ENCODE measurements at regions not wholly inside any gene's neighbourhood (a gene's known extent, or its start where the extent isn't known, plus 50 kb on each side); places are given as distances from the start of the nearest gene placed in this dataset.

- Histone ChIP-seq H3K9me3 (no peaks in the 10 kb centered on the region), H3K36me3 (no peaks in the 10 kb centered on the region), H3K27me3 (no peaks in the 10 kb centered on the region), H3K27ac (no peak overlapping the region), H3K4me1 (no peaks in the 10 kb centered on the region), H3K4me3 (no peak overlapping the region)
- ATAC-seq (ENCODE audit: low FRiP score in 2 of 2) (no peak), DNase-seq (no peak)
- 0% methylated on average over 1 of the region's 1 CpG for WGBS, 2 donors
- TF ChIP-seq CTCF (IDR thresholded peaks at IDR 0.05) (no peak), EP300 (IDR thresholded peaks at IDR 0.05) (no peak), POLR2AphosphoS5 (IDR thresholded peaks at IDR 0.05) (no peak), POLR2A (IDR thresholded peaks at IDR 0.05) (no peak)
These were observed 84.7 kb upstream of the CLDN14 start for GRCh38 chr21:36564647-36565046.

- WGBS, 2 donors: 90 to 100% methylated on average over 1 to 2 of the region's 2 CpGs
- no peak for DNase-seq
- Histone ChIP-seq H3K9me3 (no peaks in the 10 kb centered on the region), H3K4me1 (no peaks in the 10 kb centered on the region), H3K36me3 (no peaks in the 10 kb centered on the region), H3K4me3 (no peak overlapping the region), H3K27me3 (no peaks in the 10 kb centered on the region), H3K27ac (no peak overlapping the region)
- ATAC-seq (ENCODE audit: low FRiP score in 2 of 2): no peak
- TF ChIP-seq CTCF (IDR thresholded peaks at IDR 0.05) (no peak), POLR2A (IDR thresholded peaks at IDR 0.05) (no peak), POLR2AphosphoS5 (IDR thresholded peaks at IDR 0.05) (no peak), EP300 (IDR thresholded peaks at IDR 0.05) (no peak)
These were observed 85.6 kb upstream of the CLDN14 start for GRCh38 chr21:36565540-36565939.

- Histone ChIP-seq H3K4me3 (no peak overlapping the region), H3K9me3 (no peaks in the 10 kb centered on the region), H3K27ac (no peak overlapping the region), H3K36me3 (no peaks in the 10 kb centered on the region), H3K4me1 (no peaks in the 10 kb centered on the region), H3K27me3 (no peaks in the 10 kb centered on the region)
- DNase-seq (no peak), ATAC-seq (ENCODE audit: low FRiP score in 2 of 2) (no peak)
- TF ChIP-seq POLR2A (IDR thresholded peaks at IDR 0.05): no peak
- no peak for TF ChIP-seq POLR2AphosphoS5 (IDR thresholded peaks at IDR 0.05)
- no peak for TF ChIP-seq EP300 (IDR thresholded peaks at IDR 0.05)
- no peak for TF ChIP-seq CTCF (IDR thresholded peaks at IDR 0.05)
- 86 to 90% methylated on average over 7 of the region's 7 CpGs for WGBS, 2 donors
These were observed 86.7 kb upstream of the CLDN14 start for GRCh38 chr21:36566644-36567043.

- TF ChIP-seq EP300 (IDR thresholded peaks at IDR 0.05): no peak
- TF ChIP-seq POLR2A (IDR thresholded peaks at IDR 0.05): no peak
- TF ChIP-seq CTCF (IDR thresholded peaks at IDR 0.05): no peak
- TF ChIP-seq POLR2AphosphoS5 (IDR thresholded peaks at IDR 0.05): no peak
- Histone ChIP-seq H3K4me1 (no peaks in the 10 kb centered on the region), H3K9me3 (no peaks in the 10 kb centered on the region), H3K27ac (no peak overlapping the region), H3K36me3 (no peaks in the 10 kb centered on the region), H3K27me3 (no peaks in the 10 kb centered on the region), H3K4me3 (no peak overlapping the region)
- WGBS, 2 donors: 66 to 77% methylated on average over 5 of the region's 5 CpGs
- DNase-seq (no peak), ATAC-seq (ENCODE audit: low FRiP score in 2 of 2) (no peak)
These were observed 87.4 kb upstream of the CLDN14 start for GRCh38 chr21:36567216-36567885.

- H3K27me3 ChIP-seq: no peaks in the 10 kb centered on the region
- no peak for DNase-seq
- no peak for ATAC-seq (ENCODE audit: low FRiP score in 2 of 2)
- no peaks in the 10 kb centered on the region for H3K4me1 ChIP-seq
- no peak overlapping the region for H3K4me3 ChIP-seq
- H3K27ac ChIP-seq: no peak overlapping the region
- H3K36me3 ChIP-seq: no peaks in the 10 kb centered on the region
- H3K9me3 ChIP-seq: no peaks in the 10 kb centered on the region
- no peak for TF ChIP-seq POLR2A (IDR thresholded peaks at IDR 0.05)
- TF ChIP-seq EP300 (IDR thresholded peaks at IDR 0.05): no peak
- TF ChIP-seq POLR2AphosphoS5 (IDR thresholded peaks at IDR 0.05): no peak
- no peak for TF ChIP-seq CTCF (IDR thresholded peaks at IDR 0.05)
- WGBS, 2 donors: 92 to 96% methylated on average over 6 of the region's 6 CpGs
These were observed 89.6 kb upstream of the CLDN14 start for GRCh38 chr21:36569511-36569910.

All from upper lobe of left lung (tissue), 6 donors.